Spleen (tissue), 11 donors: ENCODE measurements at regions not wholly inside any gene's neighbourhood (a gene's known extent, or its start where the extent isn't known, plus 50 kb on each side); places are given as distances from the start of the nearest gene placed in this dataset.

Experiments
- DNase-seq: peaks from one replicate; pipeline ENCODE4 v3.0.0-alpha.2; 2020
- H3K27ac ChIP-seq, 8 donors: fragments of 200-600 bp; sonication (generic) in 7 of 8; 1 replicate in 4 of 8; 2 replicates in 4 of 8; pipeline versions ENCODE4 v1.5.0 to v1.8.0; 2016 to 2021; ENCODE audit warnings: inconsistent platforms in 4 of 8, mild to moderate bottlenecking in 4 of 8, moderate library complexity in 1 of 8
- H3K27me3 ChIP-seq, 7 donors: fragments of 200-600 bp; sonication (generic) in 6 of 7; replicated peaks in 1 of 7; 1 replicate in 4 of 7; 2 replicates in 3 of 7; pipeline versions ENCODE4 v1.5.0 to v1.8.0; 2016 to 2021; ENCODE audit warnings: inconsistent platforms in 3 of 7, mild to moderate bottlenecking in 1 of 7
- H3K36me3 ChIP-seq, 6 donors: fragments of 200-600 bp; sonication (generic) in 5 of 6; 1 replicate in 4 of 6; 2 replicates in 2 of 6; pipeline versions ENCODE4 v1.5.0 to v1.8.0; 2016 to 2021; ENCODE audit warnings: inconsistent platforms in 2 of 6
- H3K4me1 ChIP-seq, 6 donors: fragments of 200-600 bp; sonication (generic) in 5 of 6; 1 replicate in 3 of 6; 2 replicates in 3 of 6; pipeline versions ENCODE4 v1.5.0 to v1.8.0; 2016 to 2021; ENCODE audit warnings: inconsistent platforms in 3 of 6
- H3K4me3 ChIP-seq, 8 donors: fragments of 200-600 bp; sonication (generic) in 7 of 8; 1 replicate in 4 of 8; 2 replicates in 4 of 8; pipeline versions ENCODE4 v1.5.0 to v1.8.0; 2016 to 2021; ENCODE audit warnings: inconsistent platforms in 4 of 8, mild to moderate bottlenecking in 4 of 8, moderate library complexity in 2 of 8
- H3K9me3 ChIP-seq, 8 donors: fragments of 200-600 bp; sonication (generic) in 7 of 8; 1 replicate in 4 of 8; 2 replicates in 4 of 8; pipeline versions ENCODE4 v1.5.0 to v1.8.0; 2016 to 2021; ENCODE audit warnings: inconsistent platforms in 4 of 8
- CTCF ChIP-seq, 11 experiments: fragments of 200-600 bp in 7 of 11; fragments of 450-650 bp in 4 of 11; sonication (generic) in 4 of 11; IDR thresholded peaks in 8 of 11; conservative IDR thresholded peaks in 3 of 11; 1 replicate in 7 of 11; 2 replicates in 4 of 11; pipeline versions ENCODE4 v1.4.0 to v1.8.0; 2016 to 2021; ENCODE audit warnings: antibody characterized with exemption in 11 of 11, inconsistent platforms in 4 of 11, mild to moderate bottlenecking in 1 of 11
- POLR2A ChIP-seq, 3 donors: fragments of 450-650 bp; IDR thresholded peaks; one replicate each; pipeline ENCODE4 v1.5.1; 2017; ENCODE audit warnings: antibody characterized with exemption in 3 of 3, mild to moderate bottlenecking in 1 of 3
- POLR2AphosphoS5 ChIP-seq, 3 donors: sonication (generic); formaldehyde crosslinking; IDR thresholded peaks; one replicate each; pipeline ENCODE4 v1.5.1; 2017; ENCODE audit warnings: antibody characterized with exemption in 3 of 3
- WGBS, 5 donors: extraction: QIAGEN DNeasy Blood & Tissue Kit in 3 of 5; methylation state at CpG; one replicate each; pipeline versions ENCODE4 v1.1.5 to v1.1.7; 2013 to 2018; 5-methylcytosine and 5-hydroxymethylcytosine counted together
- intact Hi-C: fragments of 100-400 bp; cut with DNase I; formaldehyde crosslinking; loops from one replicate; pipeline ENCODE4 v1.15.0; 2023; ENCODE audit warnings: low total_unique reads
- donor health status: healthy with polysubstance abuse.
- donor health status: DM: no; HTN: no; CAD: no; lungs with moderate emphysema.
- donor health status: DM: no; HTN: no; CAD: no.
- donor health status: Bipolar disorder and iron deficiency.
- donor health status: healthy.
- donor health status: DM: no; HTN: no; CAD: no.
- donor health status: DM: yes; HTN: yes; CAD: no.

- no peak for TF ChIP-seq POLR2A (IDR thresholded peaks at IDR 0.05)
- TF ChIP-seq POLR2AphosphoS5 (IDR thresholded peaks at IDR 0.05) = no peak
- TF ChIP-seq CTCF (IDR thresholded peaks at IDR 0.05 in 8 of 11, conservative IDR thresholded peaks at IDR 0.05 in 3 of 11) = no peak
- Histone ChIP-seq H3K4me1 (no peaks in the 10 kb centered on the region), H3K36me3 (no peaks in the 10 kb centered on the region), H3K27me3 (no peaks in the 10 kb centered on the region), H3K9me3 (no peaks in the 10 kb centered on the region), H3K27ac (no peak overlapping the region), H3K4me3 (no peak overlapping the region)
- intact Hi-C loops = no loop called here
- DNase-seq = no peak
- WGBS, 5 donors = 88 to 96% (median 92%) methylated on average over 3 of the region's 3 CpGs
Measured at GRCh38 chr2:171230176-171230575, 69.5 kb upstream of the TLK1 start.

- no peak for TF ChIP-seq POLR2A (IDR thresholded peaks at IDR 0.05)
- TF ChIP-seq POLR2AphosphoS5 (IDR thresholded peaks at IDR 0.05) = no peak
- TF ChIP-seq CTCF (IDR thresholded peaks at IDR 0.05 in 8 of 11, conservative IDR thresholded peaks at IDR 0.05 in 3 of 11) = no peak
- WGBS, 5 donors = 85 to 96% (median 92%) methylated on average over 2 of the region's 2 CpGs
- no peak for DNase-seq
- intact Hi-C loops = no loop called here
- no peaks in the 10 kb centered on the region for H3K36me3 ChIP-seq
- no peaks in the 10 kb centered on the region for H3K9me3 ChIP-seq
- H3K4me1 ChIP-seq = no peaks in the 10 kb centered on the region
- no peak overlapping the region for H3K4me3 ChIP-seq
- H3K27me3 ChIP-seq = no peaks in the 10 kb centered on the region
- no peak overlapping the region for H3K27ac ChIP-seq
Measured at GRCh38 chr2:171228826-171229225, 68.1 kb upstream of the TLK1 start.

- no peak overlapping the region for H3K4me3 ChIP-seq
- TF ChIP-seq POLR2A (IDR thresholded peaks at IDR 0.05) (no peak), CTCF (IDR thresholded peaks at IDR 0.05 in 8 of 11, conservative IDR thresholded peaks at IDR 0.05 in 3 of 11) (no peak), POLR2AphosphoS5 (IDR thresholded peaks at IDR 0.05) (no peak)
Measured at GRCh38 chr2:171227066-171227782, 66.5 kb upstream of the TLK1 start.

GRCh38 chr2:171226461-171226860 lies 65.8 kb upstream of the TLK1 start:
- Histone ChIP-seq H3K4me1 (no peaks in the 10 kb centered on the region), H3K27me3 (no peaks in the 10 kb centered on the region), H3K36me3 (no peaks in the 10 kb centered on the region), H3K4me3 (no peak overlapping the region), H3K27ac (no peak overlapping the region), H3K9me3 (no peaks in the 10 kb centered on the region)
- no peak for DNase-seq
- no peak for TF ChIP-seq POLR2A (IDR thresholded peaks at IDR 0.05)
- TF ChIP-seq CTCF (IDR thresholded peaks at IDR 0.05 in 8 of 11, conservative IDR thresholded peaks at IDR 0.05 in 3 of 11) = no peak
- TF ChIP-seq POLR2AphosphoS5 (IDR thresholded peaks at IDR 0.05) = no peak
- intact Hi-C loops = no loop called here

More at GRCh38 chr2:171227066-171227782, 66.5 kb upstream of the TLK1 start:
- intact Hi-C loops = no loop called here
- Histone ChIP-seq H3K27me3 (no peaks in the 10 kb centered on the region), H3K4me1 (no peaks in the 10 kb centered on the region), H3K9me3 (no peaks in the 10 kb centered on the region), H3K27ac (no peak overlapping the region), H3K36me3 (no peaks in the 10 kb centered on the region)
- 77 to 98% (median 93%) methylated on average over 2 of the region's 2 CpGs for WGBS, 5 donors
- DNase-seq = no peak
